Astrocyte of the spinal cord (primary cell): ENCODE measurements at regions not wholly inside any gene's neighbourhood (a gene's known extent, or its start where the extent isn't known, plus 50 kb on each side); places are given as distances from the start of the nearest gene placed in this dataset.

Experiments
- DNase-seq: peaks from one replicate; pipeline ENCODE4 v3.0.0; 2011; ENCODE audit warnings: low read depth, low spot score
- H3K4me3 ChIP-seq: 2 replicates; pipeline ENCODE4 v1.5.1; 2011; ENCODE audit warnings: low read depth, mild to moderate bottlenecking, low read length, moderate library complexity
- in situ Hi-C: cut with HindIII; loops from 2 replicates; pipeline ENCODE4 v1.10.0; 2017; ENCODE audit warnings: low sequenced_read_pairs
- TF ChIP-seq, protein P1 (sequence below): IDR thresholded peaks from 2 replicates; pipeline ENCODE4 v1.5.1; 2012; ENCODE audit warnings: low read depth, mild to moderate bottlenecking, low read length, inconsistent platforms

GRCh38 chr13:109494925-109495369, 291.4 kb downstream of the IRS2 start:
- DNase-seq: peak; percentile 81
- TF ChIP-seq, protein P1, sequence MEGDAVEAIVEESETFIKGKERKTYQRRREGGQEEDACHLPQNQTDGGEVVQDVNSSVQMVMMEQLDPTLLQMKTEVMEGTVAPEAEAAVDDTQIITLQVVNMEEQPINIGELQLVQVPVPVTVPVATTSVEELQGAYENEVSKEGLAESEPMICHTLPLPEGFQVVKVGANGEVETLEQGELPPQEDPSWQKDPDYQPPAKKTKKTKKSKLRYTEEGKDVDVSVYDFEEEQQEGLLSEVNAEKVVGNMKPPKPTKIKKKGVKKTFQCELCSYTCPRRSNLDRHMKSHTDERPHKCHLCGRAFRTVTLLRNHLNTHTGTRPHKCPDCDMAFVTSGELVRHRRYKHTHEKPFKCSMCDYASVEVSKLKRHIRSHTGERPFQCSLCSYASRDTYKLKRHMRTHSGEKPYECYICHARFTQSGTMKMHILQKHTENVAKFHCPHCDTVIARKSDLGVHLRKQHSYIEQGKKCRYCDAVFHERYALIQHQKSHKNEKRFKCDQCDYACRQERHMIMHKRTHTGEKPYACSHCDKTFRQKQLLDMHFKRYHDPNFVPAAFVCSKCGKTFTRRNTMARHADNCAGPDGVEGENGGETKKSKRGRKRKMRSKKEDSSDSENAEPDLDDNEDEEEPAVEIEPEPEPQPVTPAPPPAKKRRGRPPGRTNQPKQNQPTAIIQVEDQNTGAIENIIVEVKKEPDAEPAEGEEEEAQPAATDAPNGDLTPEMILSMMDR: no peak
- in situ Hi-C loops: no loop called here
- H3K4me3 ChIP-seq: no peak overlapping the region

DNA sequence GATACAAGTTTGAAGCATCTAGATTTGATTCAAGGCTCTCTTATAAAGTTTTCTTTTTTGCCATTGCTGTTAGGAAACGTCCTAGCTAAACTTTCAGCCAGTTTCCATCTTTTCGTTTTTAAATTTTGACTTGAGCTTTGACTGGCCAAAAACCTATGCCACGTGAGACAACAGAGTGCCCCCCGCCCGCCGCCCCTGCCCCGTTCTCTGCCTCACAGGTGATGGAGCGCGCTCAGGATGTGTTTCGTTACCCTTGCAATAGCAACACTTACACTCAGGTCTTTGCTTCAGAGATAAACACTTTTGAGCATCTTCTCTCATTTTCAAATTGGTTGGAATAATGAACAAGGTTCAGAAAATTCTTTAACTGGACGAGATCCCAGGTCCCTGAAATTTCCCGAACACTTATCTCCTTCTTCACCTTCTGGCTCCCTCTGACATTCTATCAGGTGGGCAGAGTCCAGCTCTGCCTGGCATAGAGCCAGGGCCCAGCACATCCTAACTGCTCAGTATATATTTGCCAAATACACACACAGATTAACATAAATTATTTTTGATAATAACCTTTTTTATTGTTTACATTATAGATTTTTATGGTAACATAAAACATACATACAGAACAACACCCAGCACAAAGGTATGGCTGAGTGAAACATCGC, 301.1 kb downstream of the IRS2 start:
- no peak overlapping the region for H3K4me3 ChIP-seq
- no peak for DNase-seq
- in situ Hi-C loops: no loop called here
- TF ChIP-seq, protein P1: no peak

- no peak for DNase-seq
- in situ Hi-C loops: no loop called here
- TF ChIP-seq, protein P1: no peak
- no peak overlapping the region for H3K4me3 ChIP-seq
Observed at GRCh38 chr13:109483284-109483683, 303.1 kb downstream of the IRS2 start.

GRCh38 chr13:109481040-109481439, 305.3 kb downstream of the IRS2 start:
- TF ChIP-seq, protein P1: no peak
- DNase-seq: peak; percentile 75
- H3K4me3 ChIP-seq: no peak overlapping the region
- in situ Hi-C loops: no loop called here

GRCh38 chr13:109480011-109480955, 306.1 kb downstream of the IRS2 start:
- TF ChIP-seq, protein P1: no peak
- DNase-seq: no peak
- H3K4me3 ChIP-seq: no peak overlapping the region
- in situ Hi-C loops: no loop called here

DNA sequence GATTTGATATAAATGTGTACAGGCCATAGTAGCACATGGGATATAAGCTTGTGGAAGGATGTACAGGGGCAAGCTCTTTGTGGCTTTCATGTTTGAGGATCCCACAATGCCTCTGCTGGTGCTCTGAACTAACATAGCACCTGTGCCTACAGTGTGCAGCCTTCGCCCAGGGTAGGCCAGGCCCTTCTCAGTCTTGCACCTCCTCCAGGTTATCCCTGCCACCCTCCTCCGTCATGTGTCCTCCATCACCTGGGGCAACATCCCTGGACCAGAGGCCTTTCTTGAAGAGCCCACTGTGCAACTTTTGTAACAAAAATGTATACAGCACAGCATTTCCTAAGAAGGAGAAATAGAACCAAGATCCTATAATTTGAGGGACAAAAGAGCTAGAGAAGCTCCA, 306.8 kb downstream of the IRS2 start:
- H3K4me3 ChIP-seq: no peak overlapping the region
- in situ Hi-C loops: no loop called here
- no peak for DNase-seq
- TF ChIP-seq, protein P1: no peak
